ENCODE measurements at regions not wholly inside any gene's neighbourhood (a gene's known extent, or its start where the extent isn't known, plus 50 kb on each side); places are given as distances from the start of the nearest gene placed in this dataset.

DNA sequence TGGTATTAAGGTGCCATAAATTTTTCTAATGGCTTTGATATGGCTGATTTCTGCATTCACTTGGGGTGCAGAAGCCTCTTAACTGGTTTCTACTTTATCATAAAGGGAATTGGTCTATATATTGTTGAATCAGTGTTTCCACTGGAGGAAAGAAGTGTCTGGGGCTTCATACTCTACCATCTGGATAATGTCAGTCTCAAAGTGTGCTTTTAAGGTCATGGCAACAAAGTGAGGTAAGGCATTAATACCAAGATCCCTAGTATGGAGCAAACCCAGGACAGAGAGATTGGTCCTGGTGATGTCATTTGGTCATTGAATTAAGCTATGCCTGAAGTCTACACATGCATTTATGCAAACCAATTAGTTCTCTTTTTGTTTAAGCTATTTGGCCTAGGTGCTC is 309.9 kb downstream of the DUSP10 start:
- no peak for DNase-seq (ENCODE audit: low spot score)

DNA sequence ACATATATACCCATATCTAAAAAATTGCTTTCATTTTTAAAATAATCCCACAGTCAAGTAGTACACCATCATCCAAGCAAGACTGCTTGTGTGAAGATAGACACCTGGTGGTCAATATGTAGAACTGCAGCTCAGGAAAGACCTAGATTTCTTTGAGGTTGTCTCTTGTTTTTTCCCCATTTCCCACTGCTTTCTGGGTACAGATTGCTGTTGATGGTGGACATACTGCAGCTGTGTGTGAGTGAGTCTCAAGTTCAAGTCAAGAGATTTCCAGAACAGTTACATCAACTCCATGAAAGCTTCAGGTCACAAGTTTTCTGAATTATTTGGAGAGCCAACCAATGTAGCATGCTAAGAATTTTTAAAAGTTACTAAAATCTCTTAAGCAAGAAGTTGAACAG is 306.4 kb downstream of the DUSP10 start:
- DNase-seq (ENCODE audit: low spot score) = peak; percentile 42

DNA sequence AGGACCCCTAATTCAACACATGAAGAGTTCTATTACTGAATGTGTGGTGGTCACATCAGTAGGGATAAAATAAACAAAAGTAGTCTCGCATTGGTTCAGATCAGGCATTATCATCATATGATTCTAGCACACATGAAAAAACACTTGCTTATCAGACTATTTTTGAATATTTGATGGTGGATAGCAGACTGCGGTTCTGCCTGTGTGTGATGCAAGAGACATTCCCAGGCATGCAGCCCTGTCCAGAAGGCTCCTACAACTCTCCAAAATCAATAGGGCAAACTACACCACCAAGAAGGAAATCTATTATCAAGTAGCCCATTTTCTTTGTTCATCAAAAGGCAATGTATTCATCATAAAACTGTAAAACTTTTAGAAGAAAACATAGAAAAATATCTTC is 304.7 kb downstream of the DUSP10 start:
- DNase-seq (ENCODE audit: low spot score) = no peak

DNA sequence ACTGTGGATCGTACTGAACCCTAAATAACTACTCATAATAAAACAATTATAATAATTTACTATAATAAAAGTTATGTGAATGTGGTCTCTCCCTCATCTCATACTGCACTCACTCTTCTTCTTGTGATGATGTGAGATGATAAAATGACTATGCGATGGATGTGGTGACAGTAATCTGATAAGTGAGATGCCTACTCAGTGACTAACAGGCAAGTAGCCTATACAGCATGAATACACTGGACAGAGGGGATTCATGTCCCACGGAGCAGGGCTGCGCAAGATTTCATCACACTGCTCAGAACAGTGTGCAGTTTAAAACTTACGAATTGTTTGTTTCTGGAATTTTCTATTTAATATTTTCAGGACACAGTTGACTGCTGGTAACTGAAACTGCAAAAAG is 304.0 kb downstream of the DUSP10 start:
- DNase-seq (ENCODE audit: low spot score) = no peak

- DNase-seq (ENCODE audit: low spot score) = no peak
Measured at GRCh38 chr1:221439008-221439746, 302.7 kb downstream of the DUSP10 start.

- no peak for DNase-seq (ENCODE audit: low spot score)
Measured at GRCh38 chr1:221439747-221440501, 302.0 kb downstream of the DUSP10 start.

DNA sequence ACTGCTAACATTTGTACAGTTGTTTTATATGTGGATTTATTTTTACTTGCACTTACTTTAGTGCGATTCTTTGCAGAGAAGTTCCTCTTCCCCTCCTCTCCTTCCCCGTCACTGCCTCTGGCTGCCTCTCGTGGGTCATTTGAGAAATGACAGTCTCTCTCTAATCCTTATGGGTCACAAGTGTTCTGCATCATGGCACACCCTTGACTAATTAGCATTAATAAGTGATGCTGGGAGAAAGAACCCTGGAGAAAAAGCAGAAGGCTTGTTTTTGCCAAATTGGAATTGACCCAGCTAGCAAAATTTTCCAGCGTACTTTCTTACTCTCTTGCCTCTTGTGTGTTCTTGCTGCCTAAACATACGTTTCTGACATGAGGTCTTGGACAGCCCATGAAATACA is 301.2 kb downstream of the DUSP10 start:
- DNase-seq (ENCODE audit: low spot score) = no peak

- no peak for DNase-seq (ENCODE audit: low spot score)
Measured at GRCh38 chr1:221442056-221442455, 299.8 kb downstream of the DUSP10 start.

DNA sequence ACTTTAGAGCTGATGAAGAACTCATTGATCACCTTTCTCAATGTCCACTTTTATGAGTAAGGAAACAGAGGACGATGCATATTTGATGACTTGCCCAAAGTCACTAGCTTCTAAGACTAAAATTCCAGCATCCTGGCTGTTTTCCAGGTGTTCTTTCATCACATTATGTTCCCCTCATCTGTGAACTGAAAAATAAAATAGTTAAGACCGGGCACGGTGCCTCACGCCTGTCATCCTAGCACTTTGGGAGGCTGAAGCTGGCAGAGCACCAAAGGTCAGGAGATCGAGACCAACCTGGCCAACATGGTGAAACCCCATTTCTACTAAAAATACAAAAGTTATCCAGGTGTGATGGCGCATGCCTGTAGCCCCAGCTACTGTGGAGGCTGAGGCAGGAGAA is 297.5 kb downstream of the DUSP10 start:
- no peak for DNase-seq (ENCODE audit: low spot score)

DNA sequence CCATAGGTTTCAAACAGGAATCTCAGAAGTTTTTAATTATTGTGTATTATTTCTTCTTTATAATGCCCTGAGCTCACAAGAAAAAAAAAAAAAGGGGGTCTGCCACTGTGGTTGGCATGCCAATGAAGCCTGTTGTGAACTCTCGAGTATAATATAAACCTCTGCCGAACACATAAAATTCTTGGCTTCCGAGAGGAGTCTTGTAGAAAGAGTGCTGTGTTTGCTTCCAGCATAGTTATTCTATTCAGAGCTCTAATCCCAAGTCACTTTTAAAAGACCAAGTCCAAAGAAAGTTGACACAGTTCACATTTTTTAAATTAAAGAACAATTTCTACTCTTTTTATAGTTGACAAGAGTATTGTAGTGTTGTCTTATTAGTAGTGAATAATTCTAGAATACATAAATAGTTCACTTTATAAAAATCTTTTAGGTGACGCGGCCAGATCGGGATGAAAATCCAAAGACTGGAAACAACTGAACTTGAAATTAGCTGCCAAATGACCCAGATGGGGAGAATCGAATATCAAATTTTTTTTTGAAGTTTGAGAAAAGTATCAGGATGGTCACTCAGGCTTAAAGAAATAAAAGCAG is 293.2 kb downstream of the DUSP10 start:
- no peak for DNase-seq (ENCODE audit: low spot score)

GRCh38 chr1:221449194-221449593 is 292.7 kb downstream of the DUSP10 start:
- no peak for DNase-seq (ENCODE audit: low spot score)

- DNase-seq (ENCODE audit: low spot score) = no peak
Measured at GRCh38 chr1:221449801-221450470, 292.0 kb downstream of the DUSP10 start.

GRCh38 chr1:221451741-221452140 is 290.1 kb downstream of the DUSP10 start:
- DNase-seq (ENCODE audit: low spot score) = no peak

DNA sequence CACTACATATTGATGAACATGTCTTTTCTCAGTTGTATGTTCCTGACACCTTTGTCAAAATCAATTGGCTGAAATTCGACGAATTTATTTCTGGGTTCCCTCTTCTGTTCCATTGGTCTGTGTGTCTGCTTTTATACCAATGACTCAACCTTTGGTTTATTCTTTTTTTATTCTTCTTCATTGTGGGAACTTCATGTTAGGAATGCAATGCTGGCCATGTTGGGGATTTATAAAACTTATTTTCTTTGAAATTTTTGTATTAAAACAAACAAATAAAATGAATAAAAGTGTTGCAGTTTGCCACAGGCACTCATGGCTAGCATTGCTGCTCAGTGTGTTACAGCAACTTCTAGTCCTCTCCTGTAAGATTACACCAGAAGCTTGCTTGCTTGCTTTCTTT is 287.8 kb downstream of the DUSP10 start:
- DNase-seq (ENCODE audit: low spot score) = no peak

DNA sequence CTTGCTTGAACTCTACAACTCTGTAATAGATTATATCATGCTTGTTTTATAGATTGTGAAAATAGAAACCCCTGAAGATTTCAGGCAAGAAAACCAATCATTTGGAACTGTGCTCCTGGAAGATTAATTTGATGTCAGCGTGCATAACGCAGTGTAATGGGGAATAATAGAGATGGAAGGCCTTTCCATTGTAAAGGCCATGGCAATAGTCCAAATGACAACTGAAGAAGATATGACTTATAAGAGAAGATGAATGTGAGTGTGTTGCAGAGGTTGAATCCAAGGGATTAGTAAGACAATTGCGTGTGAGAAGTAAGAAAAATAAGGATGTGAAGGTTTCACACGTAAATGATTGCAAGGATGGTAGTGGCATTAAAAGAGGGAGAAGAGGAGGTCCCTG is 285.0 kb downstream of the DUSP10 start:
- no peak for DNase-seq (ENCODE audit: low spot score)

GRCh38 chr1:221457685-221458446 is 284.0 kb downstream of the DUSP10 start:
- no peak for DNase-seq (ENCODE audit: low spot score)

DNA sequence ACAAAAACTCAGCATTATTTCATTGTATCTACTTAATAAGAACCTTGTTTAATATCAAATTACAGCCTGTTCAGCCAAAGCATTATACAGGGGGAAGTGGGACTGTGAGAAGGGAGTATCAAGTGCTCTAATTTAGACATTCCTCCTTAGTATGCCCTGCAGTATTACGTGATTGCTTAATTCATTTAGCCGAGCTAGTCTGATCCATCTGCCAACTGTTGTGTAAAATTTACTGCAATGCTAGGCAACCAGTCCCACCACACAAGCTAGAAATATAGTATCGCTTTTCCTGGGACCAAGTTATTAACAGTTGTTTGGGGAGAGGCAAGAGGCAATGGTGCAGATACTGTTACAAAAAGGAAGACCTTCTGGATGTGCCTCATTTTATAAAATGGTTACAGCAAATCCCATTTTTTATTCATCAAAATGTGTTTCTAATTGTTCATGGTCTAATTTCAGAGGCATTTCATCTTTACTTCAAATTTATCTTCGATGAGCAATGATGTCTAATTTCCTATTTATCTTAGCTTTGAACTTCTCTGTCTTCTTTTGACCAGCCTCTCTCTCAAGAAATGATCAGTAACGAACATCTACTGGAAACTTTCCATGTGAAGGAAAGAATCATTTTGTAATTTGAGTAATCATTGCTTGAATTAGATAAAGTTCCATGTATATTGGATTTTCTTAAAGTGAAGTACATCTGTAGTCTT is 283.3 kb downstream of the DUSP10 start:
- no peak for DNase-seq (ENCODE audit: low spot score)

DNA sequence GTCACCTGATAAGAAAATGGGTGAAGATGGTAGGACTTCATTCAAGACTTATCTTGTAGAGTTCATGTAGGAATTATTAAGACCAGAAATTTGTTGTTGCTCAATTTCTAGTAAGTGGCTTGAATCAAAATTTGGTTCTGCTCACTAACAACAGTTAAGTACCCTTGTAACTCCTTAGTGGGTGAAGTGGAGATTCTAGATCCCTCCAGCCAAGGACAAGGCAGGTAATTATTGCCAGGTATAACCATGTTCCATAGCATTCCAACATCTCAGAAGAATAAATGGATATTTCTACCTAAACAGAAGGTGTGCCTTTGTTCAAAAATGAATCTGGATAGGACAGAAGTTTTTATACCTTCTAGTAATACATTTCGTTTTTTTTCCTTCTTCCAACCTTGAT is 282.3 kb downstream of the DUSP10 start:
- no peak for DNase-seq (ENCODE audit: low spot score)

DNA sequence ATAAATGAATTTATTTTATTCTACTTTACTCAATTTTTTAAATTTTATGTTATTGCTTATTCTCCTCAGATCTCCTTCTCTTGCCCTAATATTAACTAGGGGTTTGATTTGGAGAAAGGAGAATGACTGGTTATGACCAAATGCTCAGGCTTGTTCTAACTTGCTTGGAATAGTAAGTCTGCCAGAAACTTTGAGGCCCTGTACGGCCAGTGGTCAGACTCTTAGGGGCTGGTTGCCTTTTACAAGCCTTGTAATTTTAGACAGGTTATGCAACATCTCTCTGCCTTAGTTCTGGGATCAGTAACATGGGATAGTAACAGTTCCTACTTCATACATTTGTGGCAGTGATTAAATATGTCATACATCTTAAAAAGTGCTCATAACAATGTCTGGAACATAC is 279.5 kb downstream of the DUSP10 start:
- no peak for DNase-seq (ENCODE audit: low spot score)

DNA sequence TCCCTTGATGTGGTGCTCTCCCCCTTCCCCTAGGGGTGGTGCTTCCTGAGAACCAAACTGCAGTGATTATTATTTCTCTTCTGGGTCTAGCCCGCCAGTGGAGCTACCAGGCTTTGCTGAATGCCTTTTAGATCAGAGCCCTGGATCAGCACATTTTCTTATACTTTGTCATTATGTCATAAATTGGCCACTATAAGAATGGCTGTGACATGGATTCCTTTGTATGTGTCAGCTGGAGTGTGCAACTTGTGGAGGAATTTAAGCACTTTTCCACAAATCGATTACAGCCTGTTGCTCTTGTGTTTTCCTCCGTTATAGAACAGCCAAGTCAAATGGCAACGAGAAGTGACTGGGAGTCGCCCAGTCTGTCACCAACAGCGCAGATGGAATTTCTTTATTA is 273.3 kb downstream of the DUSP10 start:
- no peak for DNase-seq (ENCODE audit: low spot score)

DNA sequence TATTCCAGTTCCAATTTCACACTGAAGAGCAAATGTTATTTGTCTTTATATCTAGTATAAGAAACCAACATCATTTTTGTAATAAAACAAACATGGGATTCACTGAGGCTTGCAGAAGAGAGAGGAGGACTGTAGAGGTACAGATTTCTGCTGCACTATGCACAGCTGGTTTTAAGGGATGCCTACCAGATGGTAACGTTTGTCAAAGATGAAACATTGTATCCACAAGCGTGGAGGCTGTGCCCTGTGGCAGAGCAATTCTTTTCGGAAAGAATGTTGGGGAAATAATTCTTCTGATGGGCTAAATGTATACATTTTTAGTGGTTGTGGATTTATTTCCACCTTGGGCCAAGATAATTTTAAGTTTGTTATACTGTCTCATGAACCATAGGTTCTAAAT is 272.4 kb downstream of the DUSP10 start:
- DNase-seq (ENCODE audit: low spot score) = no peak

Data from hematopoietic multipotent progenitor cell treated with erythropoietin and hydrocortisone succinate and interleukin-3 and kit ligand, for 15 days (in vitro differentiated cells).